ENCODE measurements at regions not wholly inside any gene's neighbourhood (a gene's known extent, or its start where the extent isn't known, plus 50 kb on each side); places are given as distances from the start of the nearest gene placed in this dataset.

DNA sequence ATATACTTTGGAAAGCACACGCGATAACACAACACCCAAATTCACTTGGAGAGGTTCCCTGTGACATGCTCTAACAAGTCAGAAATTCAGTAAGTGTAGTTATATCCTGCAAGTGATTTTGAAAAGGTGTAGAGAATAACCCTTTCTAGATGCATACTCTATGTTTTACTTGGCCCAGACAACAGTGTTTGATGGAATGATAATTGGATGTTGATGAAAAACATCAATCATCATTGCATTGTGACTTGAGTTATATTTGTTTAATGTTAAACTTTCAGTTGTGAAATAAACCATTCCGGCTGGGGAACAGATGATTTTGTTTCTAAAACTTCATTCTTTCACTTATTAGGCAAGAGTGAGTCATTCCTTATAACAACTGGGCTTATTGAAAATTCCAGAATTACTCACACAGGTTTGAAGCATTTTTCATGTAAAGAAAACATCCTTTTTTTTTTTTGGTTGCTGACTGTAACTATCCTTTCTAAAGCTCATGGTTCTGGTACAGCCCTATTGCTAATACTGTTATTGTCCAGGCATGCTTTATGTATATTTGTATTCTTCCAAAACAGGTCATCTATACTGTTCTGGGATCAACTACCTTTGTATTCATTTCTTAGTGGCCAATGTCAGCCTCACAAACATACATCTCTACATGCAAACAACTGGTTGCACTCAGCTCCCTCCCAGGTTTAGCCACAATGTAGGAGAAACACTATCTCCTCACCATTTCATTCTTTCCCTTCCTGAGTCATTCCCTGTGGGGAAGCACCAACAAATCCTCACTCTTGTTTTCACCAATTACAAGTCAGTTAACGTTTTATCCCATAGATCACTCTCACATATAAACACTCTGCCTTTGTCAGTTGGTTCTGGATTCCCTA is 121.2 kb upstream of the LRIG3 start:
- TF ChIP-seq, protein P1, sequence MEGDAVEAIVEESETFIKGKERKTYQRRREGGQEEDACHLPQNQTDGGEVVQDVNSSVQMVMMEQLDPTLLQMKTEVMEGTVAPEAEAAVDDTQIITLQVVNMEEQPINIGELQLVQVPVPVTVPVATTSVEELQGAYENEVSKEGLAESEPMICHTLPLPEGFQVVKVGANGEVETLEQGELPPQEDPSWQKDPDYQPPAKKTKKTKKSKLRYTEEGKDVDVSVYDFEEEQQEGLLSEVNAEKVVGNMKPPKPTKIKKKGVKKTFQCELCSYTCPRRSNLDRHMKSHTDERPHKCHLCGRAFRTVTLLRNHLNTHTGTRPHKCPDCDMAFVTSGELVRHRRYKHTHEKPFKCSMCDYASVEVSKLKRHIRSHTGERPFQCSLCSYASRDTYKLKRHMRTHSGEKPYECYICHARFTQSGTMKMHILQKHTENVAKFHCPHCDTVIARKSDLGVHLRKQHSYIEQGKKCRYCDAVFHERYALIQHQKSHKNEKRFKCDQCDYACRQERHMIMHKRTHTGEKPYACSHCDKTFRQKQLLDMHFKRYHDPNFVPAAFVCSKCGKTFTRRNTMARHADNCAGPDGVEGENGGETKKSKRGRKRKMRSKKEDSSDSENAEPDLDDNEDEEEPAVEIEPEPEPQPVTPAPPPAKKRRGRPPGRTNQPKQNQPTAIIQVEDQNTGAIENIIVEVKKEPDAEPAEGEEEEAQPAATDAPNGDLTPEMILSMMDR (conservative IDR thresholded peaks at IDR 0.05 in 1 of 2, IDR thresholded peaks at IDR 0.05 in 1 of 2; ENCODE audit: extremely low read depth in 1 of 2, insufficient read depth in 1 of 2, low read depth in 1 of 2, low read length in 2 of 2) = no peak
- no peak for TF ChIP-seq EZH2 (IDR thresholded peaks at IDR 0.05; ENCODE audit: borderline replicate concordance, low read length)

Measured in mammary epithelial cell (primary cell).